ENCODE measurements at regions not wholly inside any gene's neighbourhood (a gene's known extent, or its start where the extent isn't known, plus 50 kb on each side); places are given as distances from the start of the nearest gene placed in this dataset.

DNA sequence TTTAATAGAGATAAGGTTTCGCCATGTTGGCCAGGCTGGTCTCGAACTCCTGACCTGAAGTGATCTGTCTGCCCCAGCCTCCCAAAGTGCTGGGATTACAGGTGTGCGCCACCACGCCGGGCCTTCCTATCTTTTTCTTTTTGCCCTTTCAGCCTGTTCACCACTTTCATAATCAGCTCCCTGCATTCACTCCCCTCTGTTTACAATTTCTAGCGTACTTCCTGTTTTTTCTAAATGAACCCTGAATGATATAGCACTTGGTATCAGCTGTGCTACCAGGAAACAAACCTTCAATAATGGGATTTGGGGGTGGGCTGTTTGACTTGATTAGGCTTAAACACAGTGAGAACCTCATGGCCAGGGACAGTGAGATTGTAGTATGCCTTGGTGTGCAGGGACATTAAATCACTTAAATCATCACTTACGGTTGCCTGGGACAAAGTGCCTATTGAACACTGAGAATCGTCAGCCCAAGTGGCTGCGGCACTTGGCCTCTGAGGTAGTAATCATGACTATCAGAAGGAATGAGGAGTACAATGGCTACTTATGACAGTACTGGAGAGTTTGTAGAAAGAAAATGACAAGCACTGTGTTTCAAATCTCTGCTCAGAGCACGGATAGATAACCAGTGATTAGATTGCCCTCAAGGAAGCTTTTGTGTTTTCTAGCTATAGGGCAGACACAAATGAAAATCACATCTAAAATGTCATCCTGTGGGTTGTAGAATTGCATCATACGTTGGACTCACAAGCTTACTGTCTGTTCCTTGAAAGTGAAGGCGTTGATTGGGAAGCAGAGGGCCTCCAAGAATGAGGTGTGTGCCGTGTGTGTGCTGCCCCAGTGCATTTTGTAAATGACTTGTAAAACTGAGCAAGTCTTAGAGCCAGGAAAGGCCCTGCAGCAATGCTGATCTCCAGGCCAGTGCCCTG, 661.8 kb downstream of the MATN1 start:
- DNase-seq, result peak; percentile 50

DNA sequence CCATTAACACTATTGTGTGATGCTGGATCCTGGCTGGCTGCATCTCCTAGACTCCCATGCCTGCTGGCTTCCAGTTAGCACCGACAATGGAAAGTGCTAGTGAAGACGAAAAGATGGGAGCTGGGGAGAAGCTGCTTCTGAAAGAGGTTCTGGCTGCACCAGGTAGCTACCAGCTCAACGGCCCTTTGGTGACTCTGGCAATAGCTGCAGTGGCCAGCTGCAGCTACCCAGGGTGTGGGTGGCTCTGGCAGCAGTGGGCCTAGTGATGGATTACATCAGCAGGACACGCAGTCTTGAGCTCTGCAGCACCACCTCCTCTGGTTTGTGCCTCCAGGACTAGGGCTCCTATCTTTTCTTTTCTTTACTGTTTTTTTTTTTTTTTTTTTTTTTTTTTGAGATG, 662.6 kb downstream of the MATN1 start:
- peak; percentile 4 for DNase-seq

GRCh38 chr1:30058970-30059369, 664.4 kb downstream of the MATN1 start:
- peak; percentile 50 for DNase-seq

- DNase-seq, result no peak
Measured at GRCh38 chr1:30054126-30054525, 669.3 kb downstream of the MATN1 start.

- no peak for DNase-seq
Measured at GRCh38 chr1:30052178-30052577, 671.2 kb downstream of the MATN1 start.

- no peak for DNase-seq
Measured at GRCh38 chr1:30051777-30052176, 671.6 kb downstream of the MATN1 start.

GRCh38 chr1:30049748-30050296, 673.6 kb downstream of the MATN1 start:
- peak; percentile 57 for DNase-seq

GRCh38 chr1:30048905-30049304, 674.5 kb downstream of the MATN1 start:
- no peak for DNase-seq

DNA sequence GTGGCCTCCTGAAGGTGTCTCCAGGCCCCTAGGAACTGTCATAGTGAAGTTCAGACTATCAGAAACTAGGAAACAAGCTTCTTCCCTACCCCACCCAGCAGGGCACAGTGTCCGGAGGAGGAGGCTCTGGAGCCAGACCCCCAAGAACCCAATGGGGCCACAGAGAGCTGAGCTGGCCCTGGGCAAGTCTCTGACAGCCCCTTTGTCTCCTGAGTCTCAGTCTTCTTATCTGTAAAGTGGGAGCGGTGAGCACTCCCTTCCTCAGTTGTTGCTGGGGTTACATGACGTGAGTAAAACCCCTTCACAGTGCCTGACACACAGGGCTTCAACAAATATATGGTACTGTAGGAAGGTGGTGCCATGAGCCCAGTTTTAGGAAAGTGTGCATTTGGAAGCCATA, 675.8 kb downstream of the MATN1 start:
- no peak for DNase-seq

- DNase-seq, result no peak
Measured at GRCh38 chr1:30046751-30047150, 676.6 kb downstream of the MATN1 start.

GRCh38 chr1:30045304-30046090, 677.9 kb downstream of the MATN1 start:
- no peak for DNase-seq

- DNase-seq, result no peak
Measured at GRCh38 chr1:30044656-30045144, 678.7 kb downstream of the MATN1 start.

DNA sequence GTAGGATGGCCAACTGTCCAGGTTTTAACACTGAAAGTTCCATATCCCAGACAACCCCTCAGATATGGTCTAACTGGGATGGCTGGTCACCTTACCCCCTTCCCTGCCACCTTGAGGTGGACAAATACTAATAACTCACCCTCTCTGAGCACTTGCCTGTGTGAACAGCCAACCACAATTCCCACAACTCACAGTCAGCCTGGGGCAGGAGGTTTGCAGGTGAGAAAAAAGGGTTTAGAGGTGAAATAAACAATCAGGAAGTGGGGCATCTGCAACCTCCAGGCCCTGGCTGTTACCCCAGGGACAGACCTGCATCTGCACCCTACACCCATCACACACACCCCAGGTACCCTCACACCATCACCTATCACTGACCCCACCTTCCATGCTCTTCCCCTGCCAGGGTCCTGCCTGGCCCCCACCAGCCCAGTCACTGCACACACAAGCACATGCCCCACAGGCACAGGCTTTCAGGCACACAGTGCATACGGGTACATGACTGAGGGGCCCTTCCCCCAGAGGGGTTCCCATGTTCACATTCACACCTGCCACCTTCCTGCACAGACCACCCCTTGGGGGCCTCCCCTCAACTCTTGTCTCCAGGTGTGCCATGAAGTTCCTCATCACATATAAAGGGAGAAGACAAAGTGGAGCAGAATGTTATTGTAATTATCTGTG, 679.5 kb downstream of the MATN1 start:
- no peak for DNase-seq

GRCh38 chr1:30043256-30043655, 680.1 kb downstream of the MATN1 start:
- no peak for DNase-seq

DNA sequence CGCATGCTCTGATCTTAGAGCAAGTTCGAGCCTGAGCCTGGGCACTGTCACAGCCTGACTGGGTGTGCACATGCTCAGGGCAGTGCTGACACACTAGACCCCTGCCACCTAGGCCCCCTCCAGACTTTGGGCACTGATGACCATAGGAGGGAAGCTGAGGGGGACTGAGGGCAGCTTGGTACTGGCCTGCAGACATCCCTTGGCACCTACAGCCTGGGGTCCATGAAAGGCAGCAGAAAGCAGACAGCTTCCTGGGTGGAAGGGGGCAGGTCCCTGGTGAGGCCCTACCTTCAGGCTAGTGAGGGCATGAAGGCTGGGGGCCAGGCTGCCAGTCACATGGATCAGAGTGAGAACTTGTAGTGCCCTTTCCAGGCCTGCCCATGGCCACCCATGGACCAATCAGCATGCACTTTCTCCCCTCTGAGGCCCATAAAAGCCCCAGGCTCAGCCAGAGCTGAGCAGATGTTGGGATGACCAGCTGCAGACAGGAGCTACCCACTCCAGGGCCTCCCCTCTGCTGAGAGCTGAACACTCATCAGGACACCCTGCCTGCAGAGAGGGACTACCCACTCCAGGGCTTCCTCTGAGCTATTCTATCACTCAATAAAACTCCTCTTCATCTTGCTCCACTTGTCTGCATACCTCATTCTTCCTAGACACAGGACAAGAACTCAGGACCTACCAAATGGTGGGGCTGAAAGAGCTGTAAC, 680.8 kb downstream of the MATN1 start:
- no peak for DNase-seq

DNA sequence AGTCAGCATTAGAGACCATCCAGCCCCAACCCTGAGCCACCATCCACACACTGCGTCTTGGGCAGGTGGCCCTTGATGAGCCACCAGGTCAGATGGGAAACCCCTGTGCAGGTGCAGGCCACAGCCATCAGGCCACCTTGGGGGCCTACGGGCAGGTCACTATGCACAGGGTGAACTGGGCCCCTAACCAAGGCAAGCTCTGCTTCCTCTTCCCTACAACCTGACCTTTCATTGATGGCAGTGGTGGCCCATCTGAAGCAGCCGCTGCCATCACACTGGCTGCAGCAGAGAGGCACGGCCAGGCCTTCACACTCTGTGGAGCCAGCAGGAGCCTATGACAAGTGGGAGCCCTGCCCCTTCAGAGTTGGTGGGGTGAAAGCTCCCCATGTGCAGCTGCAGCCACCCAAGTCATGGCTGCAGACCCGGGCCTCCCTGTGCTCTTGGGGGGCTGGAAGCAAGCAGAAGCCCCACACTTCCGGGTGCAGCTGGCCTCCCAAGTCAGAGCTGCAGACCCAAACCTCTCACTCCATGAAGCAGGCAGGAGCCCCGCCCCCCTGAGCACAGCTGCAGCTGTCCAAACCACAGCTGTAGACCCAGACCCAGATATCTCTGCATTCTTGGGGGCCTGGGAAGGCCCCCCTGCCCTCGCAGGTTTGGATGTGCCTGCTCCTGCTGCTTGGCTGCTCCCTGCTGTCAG, 681.5 kb downstream of the MATN1 start:
- DNase-seq, result no peak

GRCh38 chr1:30040081-30041019, 683.0 kb downstream of the MATN1 start:
- DNase-seq, result no peak

DNA sequence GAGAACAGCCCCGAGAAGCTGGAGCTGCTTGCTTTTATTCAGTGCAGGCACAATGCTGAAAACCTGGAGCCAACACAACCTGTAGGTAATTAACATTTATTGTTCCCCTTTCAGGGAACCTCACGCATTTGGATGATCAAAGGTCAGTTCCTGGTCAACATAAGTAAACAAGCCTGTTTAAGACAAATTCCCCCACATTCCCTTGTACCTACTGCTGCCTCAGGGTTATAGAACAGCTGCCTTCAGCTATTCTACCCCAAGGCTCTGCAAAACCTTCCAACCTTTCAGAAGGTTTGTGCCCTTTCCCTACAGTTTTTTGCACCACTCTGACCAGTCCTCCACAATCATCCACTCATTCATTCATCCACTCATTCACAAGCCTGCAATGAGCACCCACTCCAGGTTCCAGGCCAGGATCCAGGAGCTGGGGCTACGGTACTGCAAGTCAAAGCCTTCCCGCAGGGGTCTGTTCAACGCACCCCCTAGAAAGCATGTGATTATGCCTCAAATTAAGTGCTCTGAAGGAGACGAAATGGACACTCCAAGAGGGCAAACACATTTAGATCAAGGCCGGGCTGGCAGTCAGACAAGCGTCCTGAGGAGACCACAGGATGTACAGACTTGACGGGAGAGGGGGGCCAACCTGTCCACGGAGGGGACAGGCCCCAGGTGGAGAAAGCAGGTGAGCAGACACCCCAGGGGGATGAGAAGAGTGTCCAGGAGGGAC, 683.9 kb downstream of the MATN1 start:
- DNase-seq, result no peak

DNA sequence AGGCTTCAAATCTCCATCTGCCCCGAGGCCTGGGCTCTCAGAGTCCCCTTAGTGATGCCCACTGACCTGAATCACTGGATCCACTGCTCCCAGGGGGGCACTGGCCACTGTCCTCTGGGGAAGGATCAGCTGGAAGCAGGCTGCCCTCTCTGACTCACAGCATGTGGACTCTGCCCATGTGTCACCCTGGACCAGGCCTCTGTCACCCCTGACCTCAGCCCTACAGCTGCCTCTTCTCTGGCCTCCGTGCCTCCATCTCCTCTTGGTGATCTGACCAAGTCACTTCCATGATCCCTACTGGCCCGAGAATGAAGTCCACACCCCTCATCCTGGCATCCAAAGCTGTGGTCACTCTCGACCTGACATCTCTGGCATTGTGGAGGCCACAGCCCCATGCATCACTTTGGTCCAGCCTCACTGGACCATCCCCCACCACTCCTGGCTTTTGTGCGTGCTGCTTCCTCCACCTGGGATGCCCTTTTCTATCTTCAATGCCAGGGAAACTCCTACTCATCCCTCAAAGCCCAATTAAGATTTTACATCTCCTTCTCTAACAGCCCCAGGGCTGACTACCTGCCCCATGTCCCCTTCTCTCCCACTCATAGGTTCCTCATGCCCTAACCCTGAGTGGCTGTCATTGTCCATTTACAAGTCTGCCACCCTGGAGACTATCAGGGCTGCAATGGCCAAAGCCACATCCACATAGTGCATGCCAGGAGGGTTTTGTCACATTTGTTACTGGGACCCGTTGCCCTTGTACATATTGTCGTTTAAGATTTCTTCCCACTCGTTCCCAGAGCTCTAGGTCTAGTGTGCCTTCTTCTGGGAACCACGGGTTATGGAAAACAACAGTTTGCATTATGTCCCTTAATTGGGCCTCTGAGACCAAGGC, 685.0 kb downstream of the MATN1 start:
- no peak for DNase-seq
